Midbrain (tissue), 1 donor: ENCODE measurements at regions not wholly inside any gene's neighbourhood (a gene's known extent, or its start where the extent isn't known, plus 50 kb on each side); places are given as distances from the start of the nearest gene placed in this dataset.

Experiments
- DNase-seq: peaks from one replicate; lab custom pipeline; 2025; lab: John Stamatoyannopoulos, UW

DNA sequence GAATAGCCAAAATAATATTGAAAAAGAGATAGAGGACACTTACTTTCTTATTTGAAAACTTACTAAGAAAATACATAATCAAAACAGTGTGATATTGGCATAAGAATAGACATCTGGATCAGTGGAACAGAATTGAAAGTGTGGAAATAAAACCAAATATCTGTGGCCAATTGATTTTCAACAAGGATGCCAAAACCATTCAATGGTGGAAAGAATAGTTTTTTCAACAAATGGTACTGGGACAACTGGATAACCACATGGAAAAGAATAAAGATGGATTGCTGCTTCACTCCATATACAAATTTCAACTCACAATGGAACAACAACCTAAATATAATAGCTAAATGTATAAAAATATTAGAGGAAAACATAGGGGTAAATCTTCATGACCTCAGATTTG, 152.5 kb upstream of the GPR149 start:
- no peak for DNase-seq

DNA sequence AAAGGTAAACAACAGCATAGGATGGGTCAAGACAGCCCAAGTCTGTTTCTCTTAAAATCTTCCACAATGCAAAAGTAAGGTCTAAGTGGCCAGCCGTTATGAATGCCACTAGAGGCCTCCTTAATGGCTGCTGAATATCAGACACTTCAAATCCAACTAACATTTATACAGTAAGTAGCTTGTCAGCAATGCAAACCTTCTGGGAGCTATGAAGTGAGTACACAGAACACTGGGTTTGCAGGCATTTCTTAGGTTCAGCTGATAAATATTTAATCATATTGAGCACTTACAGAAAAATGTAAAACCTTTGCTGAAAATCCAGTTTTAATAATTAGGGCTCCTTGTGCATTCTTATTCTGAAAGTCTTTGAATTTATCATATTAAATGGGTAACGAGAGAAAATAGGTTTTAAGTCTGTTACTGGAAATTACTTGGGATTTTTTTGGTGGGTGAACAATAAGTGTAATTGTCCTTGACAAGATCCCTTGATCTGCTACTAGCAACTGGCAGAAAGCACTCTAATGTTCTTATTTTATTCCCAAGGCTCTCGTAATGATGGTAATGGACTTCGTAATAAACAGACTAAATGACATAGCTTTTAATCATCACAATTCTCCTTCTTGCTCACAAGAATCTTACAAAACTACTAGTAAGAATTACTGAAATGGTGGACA, 141.7 kb upstream of the GPR149 start:
- DNase-seq = no peak

DNA sequence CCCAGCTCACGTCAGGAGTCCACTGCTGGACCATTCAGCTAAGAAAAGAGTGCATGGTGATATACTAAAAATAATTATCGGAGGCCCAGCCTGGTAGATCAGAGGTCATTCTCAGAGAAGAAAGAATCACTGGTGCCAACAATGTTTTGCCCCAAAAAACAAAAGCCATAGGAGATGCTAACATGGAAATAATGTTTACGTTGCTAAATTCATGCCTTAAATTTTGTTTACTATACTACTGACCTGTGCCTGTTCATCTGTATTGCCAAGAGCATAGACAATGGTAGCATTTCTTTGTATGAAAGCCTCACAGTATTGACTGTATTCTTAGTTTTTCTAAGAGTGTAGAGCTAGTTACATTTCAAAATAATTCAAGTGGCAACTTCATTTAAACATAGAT, 138.1 kb upstream of the GPR149 start:
- DNase-seq = no peak

DNA sequence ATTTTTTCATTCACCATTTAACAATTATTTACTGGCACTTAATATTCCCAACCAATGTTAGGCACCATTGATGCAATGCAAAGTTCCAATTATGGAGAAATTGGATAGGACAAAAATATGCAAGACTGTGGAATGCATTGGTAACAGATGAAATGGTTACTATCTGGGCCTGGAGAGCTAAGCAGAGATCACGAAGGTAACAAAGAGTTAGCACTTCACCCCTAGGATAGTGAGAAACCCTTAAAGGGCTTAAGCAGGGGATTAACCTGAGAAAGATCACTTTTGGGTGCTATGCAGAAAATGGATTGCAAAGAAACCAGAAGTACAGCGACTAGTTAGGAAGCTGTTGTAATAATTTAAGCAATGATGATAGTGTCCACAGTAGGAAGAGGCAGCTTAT, 129.6 kb upstream of the GPR149 start:
- no peak for DNase-seq

DNA sequence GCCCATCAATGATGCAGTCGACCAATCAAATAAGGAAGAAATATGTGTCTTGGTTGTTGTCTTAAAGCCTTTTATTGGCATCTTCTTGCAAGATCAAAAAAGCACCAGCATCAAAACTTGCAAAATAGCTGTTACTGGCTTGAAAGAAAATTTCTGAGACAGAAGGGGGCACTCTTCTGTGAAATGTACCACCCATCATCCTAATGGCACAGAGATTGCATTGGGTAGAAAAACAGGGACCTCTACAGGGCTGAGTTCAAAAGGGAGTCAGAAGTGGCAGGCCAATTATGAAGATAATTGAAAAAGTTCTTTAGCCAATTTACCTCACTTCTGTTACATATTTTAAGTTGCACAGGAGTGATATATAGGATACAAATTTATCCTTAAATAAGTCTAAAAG, 122.3 kb upstream of the GPR149 start:
- DNase-seq = no peak

DNA sequence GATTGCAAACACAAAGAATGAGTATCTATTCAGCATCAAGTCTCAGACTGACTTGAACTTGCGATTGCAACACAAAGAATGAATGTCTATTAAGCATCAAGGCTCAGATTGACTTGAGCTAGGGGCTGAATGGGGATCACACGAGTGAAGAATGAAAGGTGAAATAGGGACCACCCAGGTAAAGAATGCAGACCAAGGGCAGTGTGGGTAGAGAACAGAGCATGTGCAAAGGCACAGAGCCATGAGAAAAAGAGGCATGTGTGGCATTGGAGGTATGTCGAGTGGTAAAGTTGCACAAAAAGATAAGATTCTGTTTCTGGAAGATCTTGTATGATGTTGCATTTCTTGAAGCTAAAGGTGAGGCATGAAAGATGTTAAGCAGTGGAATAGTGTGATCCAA, 119.4 kb upstream of the GPR149 start:
- DNase-seq = no peak

DNA sequence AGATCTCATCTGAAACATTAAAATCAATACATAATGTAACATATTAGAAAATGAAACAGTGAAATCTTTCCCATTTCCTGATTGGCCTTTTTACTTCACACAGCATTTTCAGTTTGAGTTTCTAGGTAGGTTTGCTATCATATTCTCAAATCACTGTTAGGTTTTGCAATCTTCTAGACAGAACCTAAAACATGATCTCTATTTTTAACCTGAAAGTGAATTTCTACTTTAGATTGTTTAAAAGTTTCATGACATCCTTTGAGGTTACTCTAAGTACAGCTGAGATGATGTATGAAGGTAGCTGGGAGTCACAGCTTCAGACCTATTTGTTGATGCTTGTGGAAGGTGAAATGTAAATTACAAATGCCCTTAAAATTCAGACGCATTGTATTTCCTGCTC, 118.4 kb upstream of the GPR149 start:
- DNase-seq = no peak

DNA sequence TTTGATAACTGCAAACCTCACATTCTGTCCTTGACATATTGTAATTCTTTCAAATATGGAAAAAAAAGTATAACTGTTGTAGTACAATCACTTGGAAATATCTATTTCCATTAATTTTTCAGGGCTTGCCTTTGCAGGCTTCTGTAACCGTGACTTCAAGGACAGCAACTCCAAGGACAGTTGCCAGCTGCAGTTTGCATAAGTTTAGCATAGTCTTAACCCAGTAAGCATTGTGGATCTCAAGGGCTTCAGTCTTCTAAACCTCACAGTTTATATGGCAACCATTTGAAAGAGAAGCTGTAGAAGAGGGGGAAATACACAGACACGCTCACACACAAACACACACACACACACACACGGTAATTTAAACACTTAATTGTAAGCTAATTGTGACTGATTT, 112.8 kb upstream of the GPR149 start:
- no peak for DNase-seq

DNA sequence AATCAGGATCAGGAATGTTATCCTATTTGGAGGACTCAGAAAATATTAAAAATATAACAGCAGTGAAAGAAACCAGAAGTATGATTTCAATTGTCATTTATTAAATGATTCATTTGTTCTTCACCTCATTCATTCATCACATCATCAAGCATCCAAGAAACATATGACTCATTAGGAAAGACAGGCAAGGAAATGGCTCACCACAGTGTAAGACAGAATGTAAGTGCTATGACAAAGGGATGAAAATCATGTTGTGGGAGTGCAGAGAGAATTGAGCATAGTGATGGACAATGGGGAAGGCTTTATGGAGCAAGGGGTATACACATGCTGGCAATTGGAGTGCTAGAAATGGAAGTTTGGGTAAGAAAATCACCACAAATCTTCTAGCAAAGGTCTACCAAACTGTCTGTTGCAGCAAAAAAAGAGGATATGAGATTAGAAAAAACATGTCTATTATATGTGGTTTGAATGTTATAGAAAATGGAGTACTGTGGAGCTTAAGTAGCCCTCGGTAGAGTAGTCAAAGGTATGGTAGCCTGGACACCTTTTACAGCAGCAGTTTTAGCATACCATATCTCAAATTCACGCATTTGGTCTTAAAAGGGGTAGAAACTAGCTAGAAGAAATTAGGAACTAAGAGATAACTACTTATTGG, 111.1 kb upstream of the GPR149 start:
- no peak for DNase-seq

DNA sequence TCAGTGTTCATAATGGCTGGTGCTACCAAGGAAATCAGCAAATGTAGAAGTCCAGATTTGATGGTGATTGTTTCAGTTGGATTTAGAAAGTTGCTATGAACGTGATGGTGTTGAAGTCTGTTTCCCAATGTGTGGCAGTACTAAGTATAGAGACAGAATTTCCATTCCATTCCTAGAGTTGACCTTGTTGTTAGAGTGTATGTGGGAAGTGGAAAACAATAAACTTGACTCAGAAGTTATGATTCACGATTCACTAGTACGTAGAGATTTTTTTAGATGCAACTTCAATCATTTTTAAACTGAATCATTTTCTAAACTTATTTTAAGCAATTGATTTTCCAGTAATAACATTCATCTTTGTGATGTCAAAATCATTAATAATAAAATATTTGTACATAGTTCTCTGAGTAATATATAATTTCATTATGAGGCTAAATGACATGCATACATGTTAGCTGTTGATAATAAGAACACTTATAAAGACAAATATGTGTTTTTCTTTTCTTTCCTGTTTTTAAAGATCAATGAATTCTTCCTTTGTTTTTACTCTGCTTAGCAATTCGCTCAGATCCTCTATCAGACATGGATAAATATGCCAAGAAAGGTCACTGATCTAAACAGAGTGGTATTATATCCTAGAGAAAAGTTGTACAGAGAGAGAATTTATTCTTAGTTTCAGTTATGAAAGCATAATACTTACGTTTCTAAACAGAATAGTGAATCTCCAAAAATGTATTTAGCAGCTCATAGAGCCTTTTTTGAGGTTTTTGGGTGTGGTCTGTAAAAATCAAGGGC, 108.8 kb upstream of the GPR149 start:
- DNase-seq = no peak

DNA sequence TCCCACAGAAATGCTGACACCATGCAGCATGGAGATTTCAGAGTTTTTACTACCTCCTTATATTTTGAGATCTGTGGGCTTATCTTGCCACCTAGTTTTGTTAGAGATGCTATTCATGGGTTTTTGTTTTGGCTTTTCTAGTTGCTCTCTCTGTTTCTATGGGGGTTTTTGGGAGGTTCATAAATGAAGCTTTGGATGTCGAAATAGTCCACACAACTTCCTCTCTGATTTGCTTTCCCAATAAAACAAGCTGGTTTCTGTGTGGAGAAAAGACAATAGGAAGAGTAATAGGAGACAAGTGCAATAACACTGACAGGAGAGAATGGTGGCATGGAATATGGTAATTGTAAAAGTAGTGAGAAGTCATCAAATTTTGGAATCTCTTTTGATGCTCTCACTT, 106.8 kb upstream of the GPR149 start:
- DNase-seq = no peak

DNA sequence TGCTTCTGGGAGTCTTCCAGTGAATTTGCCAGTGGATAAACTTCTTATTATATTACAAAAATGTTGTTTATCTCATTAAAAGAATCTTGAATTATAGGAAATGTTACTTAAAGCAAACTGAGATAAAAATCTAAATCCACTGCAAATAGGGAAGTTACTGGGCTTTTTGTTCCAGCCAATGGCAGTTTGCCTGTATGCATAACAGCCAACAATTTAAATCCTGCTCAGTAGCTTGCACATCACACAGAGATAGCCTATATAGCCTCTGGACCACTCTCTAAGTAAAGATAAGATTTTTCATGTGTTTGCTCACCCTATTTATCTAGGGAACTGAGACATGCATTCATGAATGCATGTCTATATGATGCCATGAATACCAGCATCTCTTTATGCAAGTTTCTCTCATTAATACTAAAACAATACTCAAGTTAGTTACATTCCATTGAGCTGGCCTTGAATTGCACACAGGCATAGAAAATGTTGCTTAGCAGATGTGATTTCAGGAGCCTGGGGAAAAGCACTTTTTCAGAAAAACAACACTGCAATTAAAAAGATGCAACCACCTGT, 92.1 kb upstream of the GPR149 start:
- DNase-seq = no peak

DNA sequence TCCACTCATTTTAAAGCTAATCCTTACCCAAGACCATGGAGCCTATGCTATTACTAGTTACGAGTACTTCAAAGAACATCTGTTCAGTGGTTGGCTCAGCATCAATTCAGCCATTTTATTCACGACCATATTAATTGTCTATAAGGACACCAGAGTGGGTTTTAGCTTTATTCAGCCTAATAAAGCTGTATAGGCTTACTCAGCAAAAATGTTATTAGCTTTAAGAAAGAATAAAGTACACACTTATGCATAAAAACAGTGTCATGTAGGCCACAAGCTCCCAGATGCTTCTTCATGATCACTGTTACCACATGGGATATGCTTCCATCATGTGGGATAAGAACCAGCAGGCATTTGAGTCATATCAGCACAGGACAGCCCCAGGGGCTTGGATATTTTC, 87.4 kb upstream of the GPR149 start:
- DNase-seq = no peak

DNA sequence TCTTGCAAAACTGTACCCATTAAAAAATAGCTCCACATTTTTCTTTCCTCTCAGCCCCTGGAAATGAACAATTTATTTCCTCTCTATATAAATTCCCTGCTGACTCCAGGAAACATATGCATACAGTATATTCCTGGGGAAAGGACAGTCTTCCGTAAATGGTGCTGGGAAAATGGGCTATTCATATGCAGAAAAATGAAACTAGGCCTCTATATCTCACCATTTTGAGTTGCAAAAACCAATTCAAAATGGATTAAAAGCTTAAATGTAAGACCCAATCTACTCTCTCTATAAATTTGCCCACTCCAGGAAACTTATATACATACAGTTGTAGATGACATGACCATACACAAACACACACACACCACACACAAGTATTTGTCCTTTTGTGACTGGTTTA, 85.9 kb upstream of the GPR149 start:
- no peak for DNase-seq

DNA sequence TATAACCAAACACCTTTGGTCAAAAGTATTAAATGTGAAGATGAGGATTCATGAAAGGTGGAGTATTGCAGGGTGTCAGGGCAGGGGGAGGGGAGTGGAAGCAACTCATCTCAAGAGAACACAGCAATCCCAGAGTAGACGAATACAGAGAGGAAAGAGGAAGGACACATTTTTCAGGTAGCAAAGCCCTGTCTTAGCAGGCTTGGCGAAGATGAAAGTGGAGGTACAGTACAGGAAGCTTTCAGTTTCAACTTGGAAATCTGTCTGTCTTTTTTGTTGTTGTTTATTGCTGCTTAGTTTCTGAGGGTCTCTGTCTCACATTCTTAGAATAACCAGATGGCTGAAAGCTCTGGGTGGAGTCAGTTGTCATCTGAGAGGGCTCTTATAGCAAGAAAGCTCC, 80.8 kb upstream of the GPR149 start:
- no peak for DNase-seq

DNA sequence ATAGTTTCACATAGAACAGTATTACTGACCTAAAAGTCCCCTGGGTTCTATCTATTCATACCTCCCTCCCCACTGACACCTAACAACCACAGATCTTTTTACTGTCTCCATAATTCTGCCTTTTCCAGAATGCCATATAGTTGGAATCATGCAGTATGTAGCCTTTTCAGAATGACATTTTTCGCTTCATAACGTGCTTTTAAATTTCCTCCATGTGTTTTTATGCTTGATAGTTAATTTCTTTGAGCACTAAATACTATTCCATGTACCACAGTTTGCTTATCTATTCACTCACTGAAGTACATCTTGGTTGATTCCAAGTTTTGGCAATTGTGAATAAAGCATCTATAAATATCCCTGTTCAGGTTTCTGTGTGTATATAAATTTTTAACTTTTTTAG, 77.7 kb upstream of the GPR149 start:
- DNase-seq = no peak

DNA sequence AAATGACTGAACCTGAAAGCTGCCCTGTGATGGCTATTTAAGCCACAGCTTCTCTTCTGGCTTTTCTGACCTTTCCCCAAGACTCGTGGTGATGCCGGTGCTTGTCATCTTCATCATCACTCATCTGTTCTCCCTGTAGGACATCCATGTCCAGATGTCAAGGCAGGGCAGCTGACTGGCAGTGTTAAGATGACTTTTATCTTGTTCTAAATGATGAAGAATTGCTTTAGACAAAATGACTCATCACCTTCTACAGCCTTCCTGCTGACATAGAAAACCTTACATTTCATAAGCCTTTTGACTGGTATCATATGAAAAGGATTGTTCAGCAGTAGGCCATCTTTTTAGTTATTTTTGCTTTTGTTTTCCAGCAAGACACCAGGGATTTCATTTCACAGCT, 67.0 kb upstream of the GPR149 start:
- DNase-seq = no peak

DNA sequence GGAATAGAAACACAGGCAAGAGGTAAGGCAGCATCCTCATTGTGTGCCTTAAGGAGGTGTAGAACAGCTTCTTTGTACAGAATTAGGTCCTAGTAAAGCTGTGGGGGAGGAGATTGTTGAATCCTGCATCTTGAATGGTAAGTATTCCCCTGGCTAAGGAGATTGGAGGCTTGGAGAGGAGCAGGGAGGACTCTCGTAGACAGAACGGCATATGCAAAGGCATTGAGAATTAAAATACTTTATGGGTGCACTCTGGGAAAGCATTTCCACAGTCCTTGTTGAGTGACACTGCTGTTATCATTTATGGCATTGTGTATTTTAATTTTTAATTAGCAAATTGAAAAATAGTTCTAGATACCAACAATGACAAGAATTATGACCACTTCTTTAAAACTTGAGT, 66.5 kb upstream of the GPR149 start:
- DNase-seq = no peak

DNA sequence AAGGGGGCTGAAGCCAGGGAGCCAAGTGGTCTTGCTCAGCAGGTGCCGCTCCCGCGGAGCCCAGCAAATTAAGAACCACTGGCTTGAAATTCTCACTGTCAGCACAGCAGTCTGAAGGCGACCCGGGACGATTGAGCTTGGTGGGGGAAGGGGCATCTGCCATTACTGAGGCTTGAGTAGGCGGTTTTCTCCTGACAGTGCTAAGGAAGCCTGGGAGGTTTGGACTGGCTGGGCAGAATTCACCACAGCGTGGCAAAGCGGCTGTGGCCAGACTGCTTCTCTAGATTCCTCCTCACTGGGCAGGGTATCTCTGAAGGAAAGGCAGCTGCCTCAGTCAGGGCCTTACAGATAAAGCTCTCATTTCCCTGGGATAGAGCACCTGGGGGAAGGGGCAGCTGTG, 57.0 kb upstream of the GPR149 start:
- DNase-seq = no peak

DNA sequence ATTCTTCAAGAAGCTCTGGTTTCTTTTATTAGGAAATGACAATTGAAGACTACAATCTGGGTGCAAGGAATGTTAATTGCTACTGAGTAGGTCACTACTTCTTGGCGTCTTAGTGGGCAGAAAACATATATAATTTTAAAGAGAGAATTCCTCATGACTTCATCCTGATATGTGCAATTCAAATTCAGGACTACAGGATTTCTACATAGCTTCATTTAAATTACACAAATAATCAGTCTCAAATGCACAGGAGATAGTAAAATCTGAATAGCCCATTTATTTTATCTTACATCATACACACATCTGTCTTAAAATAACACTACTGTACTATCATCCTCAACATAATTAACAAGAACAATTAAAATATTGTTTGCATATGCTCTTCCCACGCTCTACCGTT, 52.5 kb upstream of the GPR149 start:
- no peak for DNase-seq

DNA sequence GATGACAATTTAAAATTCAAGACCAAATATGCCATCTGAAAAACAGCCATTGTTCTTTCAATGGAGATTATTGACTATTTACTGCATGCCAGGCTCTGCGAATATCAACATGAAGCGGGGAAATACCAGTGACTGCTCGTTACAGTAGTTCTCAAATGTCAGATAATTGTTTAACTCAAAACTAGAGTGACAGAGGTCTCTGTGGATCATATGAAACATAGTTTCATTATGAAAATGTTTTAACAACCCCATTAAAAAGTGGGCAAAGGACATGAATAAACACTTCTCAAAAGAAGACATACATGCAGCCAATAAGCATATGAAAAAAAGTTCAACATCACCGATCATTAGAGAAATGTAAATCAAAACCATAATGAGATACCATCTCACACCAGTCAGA, 50.0 kb upstream of the GPR149 start:
- DNase-seq = no peak
